H9 (cell line): ENCODE measurements at regions not wholly inside any gene's neighbourhood (a gene's known extent, or its start where the extent isn't known, plus 50 kb on each side); places are given as distances from the start of the nearest gene placed in this dataset.
"Not testable (repeated sequence)": the region's sequence is repeated elsewhere in the genome, so short reads cannot be mapped to it uniquely, and the experiment has no call there.

Experiments used
- DNase-seq: peaks from one replicate; pipeline ENCODE4 v3.0.0-alpha.2; 2017
- H2AFZ ChIP-seq: one replicate; pipeline ENCODE4 v1.6.1; 2013; ENCODE audit warnings: mild to moderate bottlenecking, low read length, control low read depth, moderate library complexity
- H2AK5ac ChIP-seq: 2 replicates; pipeline ENCODE4 v1.6.1; 2013; ENCODE audit warnings: low read length, control low read depth, mixed read lengths; ENCODE audit not compliant: insufficient read length
- H2BK120ac ChIP-seq: one replicate; pipeline ENCODE4 v1.6.1; 2013; ENCODE audit warnings: low read depth, mild to moderate bottlenecking, low read length, control low read depth, inconsistent platforms; ENCODE audit not compliant: poor library complexity, severe bottlenecking
- H2BK12ac ChIP-seq: 2 replicates; pipeline ENCODE4 v1.6.1; 2013; ENCODE audit warnings: low read length, control low read depth, mixed read lengths, low read depth; ENCODE audit not compliant: insufficient read length
- H2BK15ac ChIP-seq: 2 replicates; pipeline ENCODE4 v1.6.1; 2013; ENCODE audit warnings: low read depth, low read length, control low read depth
- H2BK20ac ChIP-seq: one replicate; pipeline ENCODE4 v1.6.1; 2013; ENCODE audit warnings: low read depth, mild to moderate bottlenecking, low read length, control low read depth, inconsistent platforms; ENCODE audit not compliant: poor library complexity, severe bottlenecking
- H2BK5ac ChIP-seq: 2 replicates; pipeline ENCODE4 v1.6.1; 2013; ENCODE audit warnings: low read length, control low read depth, mixed read lengths; ENCODE audit not compliant: insufficient read length
- H3K14ac ChIP-seq: 2 replicates; pipeline ENCODE4 v1.6.1; 2013; ENCODE audit warnings: low read length, control low read depth; ENCODE audit not compliant: insufficient read depth
- H3K18ac ChIP-seq: 2 replicates; pipeline ENCODE4 v1.6.1; 2013; ENCODE audit warnings: low read depth, mild to moderate bottlenecking, mixed read lengths, low read length, control low read depth; ENCODE audit not compliant: insufficient read length
- H3K23ac ChIP-seq: 2 replicates; pipeline ENCODE4 v1.6.1; 2013; ENCODE audit warnings: low read length, control low read depth, mixed read lengths, low read depth; ENCODE audit not compliant: insufficient read length
- H3K23me2 ChIP-seq: 2 replicates; pipeline ENCODE4 v1.6.1; 2013; ENCODE audit warnings: low read depth, mild to moderate bottlenecking, mixed read lengths, low read length, control low read depth; ENCODE audit not compliant: insufficient read length, poor library complexity, severe bottlenecking
- H3K27ac ChIP-seq: 2 replicates; pipeline ENCODE4 v1.5.1; 2013; ENCODE audit warnings: low read length, control low read depth, mixed read lengths, low read depth; ENCODE audit not compliant: insufficient read length
- H3K27me3 ChIP-seq: 2 replicates; pipeline ENCODE4 v1.6.1; 2013; ENCODE audit warnings: low read length, control low read depth, inconsistent platforms; ENCODE audit not compliant: insufficient read depth
- H3K4ac ChIP-seq: 2 replicates; pipeline ENCODE4 v1.6.1; 2013; ENCODE audit warnings: low read depth, mild to moderate bottlenecking, control low read depth, inconsistent platforms, low read length, moderate library complexity
- H3K4me1 ChIP-seq: 2 replicates; pipeline ENCODE4 v1.6.1; 2013; ENCODE audit warnings: low read length, control low read depth, inconsistent platforms; ENCODE audit not compliant: insufficient read depth
- H3K4me2 ChIP-seq: 2 replicates; pipeline ENCODE4 v1.6.1; 2013; ENCODE audit warnings: low read length, control low read depth, mixed read lengths; ENCODE audit not compliant: insufficient read length, insufficient read depth
- H3K56ac ChIP-seq: 2 replicates; pipeline ENCODE4 v1.6.1; 2013; ENCODE audit warnings: low read depth, mild to moderate bottlenecking, mixed read lengths, low read length, control low read depth; ENCODE audit not compliant: insufficient read length
- H3K79me1 ChIP-seq: 2 replicates; pipeline ENCODE4 v1.6.1; 2013; ENCODE audit warnings: low read depth, mild to moderate bottlenecking, moderate library complexity, low read length, control low read depth, inconsistent platforms; ENCODE audit not compliant: insufficient read depth, poor library complexity, severe bottlenecking
- H3K79me2 ChIP-seq: 2 replicates; pipeline ENCODE4 v1.6.1; 2013; ENCODE audit warnings: low read length, control low read depth, inconsistent platforms; ENCODE audit not compliant: insufficient read depth
- H3K9ac ChIP-seq: 2 replicates; pipeline ENCODE4 v1.6.1; 2013; ENCODE audit warnings: low read length, control low read depth, mixed read lengths; ENCODE audit not compliant: insufficient read length; ENCODE audit errors: extremely low read depth
- H3K9me3 ChIP-seq: one replicate; pipeline ENCODE4 v1.6.1; 2013; ENCODE audit warnings: low read depth, low read length, inconsistent platforms; ENCODE audit not compliant: control insufficient read depth
- H3T11ph ChIP-seq: one replicate; pipeline ENCODE4 v1.6.1; 2013; ENCODE audit warnings: mild to moderate bottlenecking, low read length, control low read depth, inconsistent platforms
- H4K20me1 ChIP-seq: one replicate; pipeline ENCODE4 v1.6.1; 2013; ENCODE audit not compliant: control insufficient read depth, insufficient read length, insufficient read depth
- H4K5ac ChIP-seq: 2 replicates; pipeline ENCODE4 v1.6.1; 2013; ENCODE audit warnings: low read depth, mild to moderate bottlenecking, mixed read lengths, low read length, control low read depth; ENCODE audit not compliant: insufficient read length
- H4K8ac ChIP-seq: replicated peaks from 2 replicates; pipeline ENCODE4 v1.6.1; 2013; ENCODE audit warnings: low read length, control low read depth, mixed read lengths, low read depth; ENCODE audit not compliant: insufficient read length
- H4K91ac ChIP-seq: 2 replicates; pipeline ENCODE4 v1.6.1; 2013; ENCODE audit warnings: low read depth, mild to moderate bottlenecking, moderate library complexity, mixed read lengths, low read length, control low read depth; ENCODE audit not compliant: insufficient read length
- H3K27ac Mint-ChIP-seq, 3 experiments: 2 replicates in 2 of 3; 3 replicates in 1 of 3; pipeline ENCODE4 v1.8.0; 2020 to 2021; ENCODE audit warnings: mixed read lengths in 3 of 3, mild to moderate bottlenecking in 1 of 3, moderate library complexity in 1 of 3
- H3K27me3 Mint-ChIP-seq: 2 replicates; pipeline ENCODE4 v1.8.0; 2021; ENCODE audit warnings: low read depth, mild to moderate bottlenecking, moderate library complexity, mixed read lengths
- H3K36me3 Mint-ChIP-seq, 3 experiments: 2 replicates in 2 of 3; 3 replicates in 1 of 3; pipeline ENCODE4 v1.8.0; 2020 to 2021; ENCODE audit warnings: low read depth in 3 of 3, mixed read lengths in 3 of 3; ENCODE audit not compliant: insufficient read depth in 1 of 3
- H3K4me1 Mint-ChIP-seq, 2 experiments: 2 replicates each; pipeline ENCODE4 v1.8.0; 2020; ENCODE audit warnings: mixed read lengths in 2 of 2
- H3K4me3 Mint-ChIP-seq, 2 experiments: 2 replicates in 1 of 2; 3 replicates in 1 of 2; pipeline ENCODE4 v1.8.0; 2020 to 2021; ENCODE audit warnings: mild to moderate bottlenecking in 2 of 2, mixed read lengths in 2 of 2, moderate library complexity in 1 of 2
- H3K9me3 Mint-ChIP-seq, 2 experiments: 2 replicates in 1 of 2; 3 replicates in 1 of 2; pipeline ENCODE4 v1.8.0; 2020; ENCODE audit warnings: mild to moderate bottlenecking in 2 of 2, mixed read lengths in 2 of 2, moderate library complexity in 1 of 2
- WGBS: extraction: QIAGEN DNeasy Blood & Tissue Kit; methylation state at CpG from one replicate; pipeline ENCODE4 v1.1.7; 2013; ENCODE audit warnings: missing lambda C conversion rate, low lambda C conversion rate, mixed read lengths; ENCODE audit not compliant: insufficient read length; ENCODE audit errors: extremely low coverage; 5-methylcytosine and 5-hydroxymethylcytosine counted together

DNA sequence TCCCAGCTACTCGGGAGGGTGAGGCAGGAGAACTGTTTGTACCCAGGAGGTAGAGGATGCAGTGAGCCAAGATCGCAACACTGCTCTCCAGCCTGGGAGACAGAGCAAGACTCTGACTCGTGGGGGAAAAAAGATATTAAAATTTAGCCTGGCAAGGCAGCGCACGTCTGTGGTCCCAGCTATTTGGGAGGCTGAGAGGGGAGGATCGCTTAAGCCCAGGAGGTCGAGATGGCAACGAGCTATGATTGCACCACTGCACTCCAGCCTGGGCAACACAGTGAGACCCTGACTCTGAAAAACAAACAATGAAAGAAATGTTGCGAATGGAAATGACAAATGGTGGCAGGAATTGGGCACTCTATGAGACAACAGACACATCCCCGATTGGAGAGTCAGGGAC, 137.2 kb upstream of the C1QTNF3 start:
- H2AFZ ChIP-seq, H4K5ac ChIP-seq, H3K23me2 ChIP-seq, H3K27me3 Mint-ChIP-seq, H4K8ac ChIP-seq, H3K9me3 Mint-ChIP-seq, H2BK15ac ChIP-seq, H2BK12ac ChIP-seq, H2BK20ac ChIP-seq, H3K14ac ChIP-seq, H3K4me2 ChIP-seq, H3K27me3 ChIP-seq, H4K20me1 ChIP-seq, H2AK5ac ChIP-seq, H3T11ph ChIP-seq, H3K9me3 ChIP-seq, H2BK120ac ChIP-seq, H3K27ac ChIP-seq, H2BK5ac ChIP-seq, DNase-seq, H3K4me3 Mint-ChIP-seq, H3K27ac Mint-ChIP-seq, H3K4me1 ChIP-seq, H3K9ac ChIP-seq, H3K23ac ChIP-seq, H3K4ac ChIP-seq, H3K18ac ChIP-seq, H4K91ac ChIP-seq, H3K79me2 ChIP-seq, H3K4me1 Mint-ChIP-seq, H3K79me1 ChIP-seq, H3K56ac ChIP-seq: not testable (repeated sequence)
- H3K36me3 Mint-ChIP-seq, result peaks cover 9 to 53% (median 51%) of the 10 kb centered on the region in 3 experiments; a peak in 6 of 7 replicates
- no CpG with 5 or more reads among the region's 10 CpGs for WGBS

DNA sequence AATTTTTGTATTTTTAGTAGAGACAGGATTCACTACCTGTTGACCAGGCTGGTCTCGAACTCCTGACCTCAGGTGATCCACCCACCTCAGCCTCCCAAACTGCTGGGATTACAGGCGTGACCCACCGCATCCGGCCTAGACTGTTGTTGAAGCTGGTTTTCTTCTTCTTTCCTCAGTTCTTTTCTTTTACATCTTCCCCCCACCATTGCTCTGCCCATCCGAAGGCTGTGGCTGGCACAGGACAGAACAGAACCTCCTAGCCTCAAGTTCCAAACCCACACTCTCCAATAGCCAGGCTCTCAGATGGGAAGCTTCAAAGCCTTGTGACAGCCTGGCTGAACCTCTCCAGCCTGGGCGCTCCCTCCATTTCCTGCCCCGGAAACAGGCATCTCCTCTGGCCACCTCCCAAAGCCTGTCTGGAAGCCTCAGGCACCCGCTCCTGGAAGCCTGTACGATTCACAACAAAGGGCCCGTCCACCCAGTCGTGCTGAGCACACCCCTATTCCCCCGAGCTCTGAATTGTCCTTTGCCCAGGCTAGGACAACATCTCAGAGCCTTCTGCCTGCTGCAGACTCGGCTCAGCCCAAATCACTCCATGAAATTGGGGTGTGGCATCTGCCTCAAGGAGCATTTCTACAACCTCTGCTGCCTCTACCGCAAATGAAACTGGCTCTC, 138.1 kb upstream of the C1QTNF3 start:
- DNase-seq, H3K27me3 Mint-ChIP-seq: not testable (repeated sequence)
- peaks cover 10 to 50% (median 48%) of the 10 kb centered on the region in 3 experiments; a peak in 6 of 7 replicates for H3K36me3 Mint-ChIP-seq

More for the DNA sequence above, 138.1 kb upstream of the C1QTNF3 start:
- not testable (repeated sequence) for H2AFZ ChIP-seq, H2BK5ac ChIP-seq, H3K79me2 ChIP-seq, H3K23ac ChIP-seq, H2BK120ac ChIP-seq, H3K79me1 ChIP-seq, H3K4me1 Mint-ChIP-seq, H3K14ac ChIP-seq, H4K91ac ChIP-seq, H4K5ac ChIP-seq, H3K9ac ChIP-seq, H3K27ac Mint-ChIP-seq, H4K8ac ChIP-seq, H3K27ac ChIP-seq, H3K56ac ChIP-seq, H3K9me3 ChIP-seq, H3K18ac ChIP-seq, H3K4ac ChIP-seq, H3K9me3 Mint-ChIP-seq, H2BK12ac ChIP-seq, H3K4me1 ChIP-seq, H3K27me3 ChIP-seq, H4K20me1 ChIP-seq, H2BK15ac ChIP-seq, H2BK20ac ChIP-seq, H3K4me3 Mint-ChIP-seq, H3T11ph ChIP-seq, H3K4me2 ChIP-seq, H2AK5ac ChIP-seq, H3K23me2 ChIP-seq
- WGBS, result no CpG with 5 or more reads among the region's 14 CpGs
